Parathyroid adenoma (tissue), 2 donors: ENCODE measurements at regions not wholly inside any gene's neighbourhood (a gene's known extent, or its start where the extent isn't known, plus 50 kb on each side); places are given as distances from the start of the nearest gene placed in this dataset.

Experiments
- H2AFZ ChIP-seq: fragments of 300-600 bp; sonication (generic); one replicate; pipeline ENCODE4 v1.7.0; 2017; ENCODE audit warnings: antibody characterized with exemption, mild to moderate bottlenecking
- H3K27ac ChIP-seq: fragments of 300-600 bp; sonication (generic); one replicate; pipeline ENCODE4 v1.7.0; 2017
- H3K27me3 ChIP-seq: fragments of 300-600 bp; sonication (generic); one replicate; pipeline ENCODE4 v1.7.0; 2017; ENCODE audit warnings: low read length; ENCODE audit not compliant: control insufficient read depth, insufficient read depth
- H3K36me3 ChIP-seq: fragments of 300-600 bp; sonication (generic); one replicate; pipeline ENCODE4 v1.7.0; 2017; ENCODE audit warnings: low read length; ENCODE audit not compliant: control insufficient read depth, insufficient read depth
- H3K4me1 ChIP-seq: fragments of 300-600 bp; sonication (generic); one replicate; pipeline ENCODE4 v1.7.0; 2017; ENCODE audit warnings: control low read depth
- H3K4me2 ChIP-seq: fragments of 300-600 bp; sonication (generic); one replicate; pipeline ENCODE4 v1.7.0; 2017; ENCODE audit warnings: low read length
- H3K4me3 ChIP-seq: fragments of 300-600 bp; sonication (generic); one replicate; pipeline ENCODE4 v1.7.0; 2017; ENCODE audit warnings: low read depth, low read length
- H3K79me2 ChIP-seq: fragments of 300-600 bp; sonication (generic); one replicate; pipeline ENCODE4 v1.7.0; 2017; ENCODE audit warnings: control low read depth
- H3K9ac ChIP-seq: fragments of 300-600 bp; sonication (generic); one replicate; pipeline ENCODE4 v1.7.0; 2017; ENCODE audit warnings: mild to moderate bottlenecking
- H3K9me3 ChIP-seq: fragments of 300-600 bp; sonication (generic); one replicate; pipeline ENCODE4 v1.7.0; 2017; ENCODE audit warnings: low read length; ENCODE audit not compliant: control insufficient read depth
- CTCF ChIP-seq: fragments of 300-600 bp; sonication (generic); IDR thresholded peaks from one replicate; pipeline ENCODE4 v1.7.0; 2017; ENCODE audit warnings: antibody characterized with exemption, mild to moderate bottlenecking
- donor health status: primary hyperparathyroidism.

- Histone ChIP-seq H3K27ac (no peak overlapping the region), H3K27me3 (no peaks in the 10 kb centered on the region), H3K4me2 (no peak overlapping the region), H3K9me3 (no peaks in the 10 kb centered on the region), H2AFZ (no peak overlapping the region), H3K4me3 (no peak overlapping the region), H3K79me2 (no peaks in the 10 kb centered on the region), H3K4me1 (no peaks in the 10 kb centered on the region), H3K36me3 (no peaks in the 10 kb centered on the region), H3K9ac (no peak overlapping the region)
- no peak for TF ChIP-seq CTCF
Measured at GRCh38 chr16:10333321-10334032, 52.4 kb upstream of the ATF7IP2 start.

GRCh38 chr16:10335681-10336080 lies 50.2 kb upstream of the ATF7IP2 start:
- no peak overlapping the region for H3K27ac ChIP-seq
- no peaks in the 10 kb centered on the region for H3K27me3 ChIP-seq
- H3K9ac ChIP-seq = no peak overlapping the region
- no peak for TF ChIP-seq CTCF
- no peaks in the 10 kb centered on the region for H3K36me3 ChIP-seq
- H3K9me3 ChIP-seq = no peaks in the 10 kb centered on the region
- no peaks in the 10 kb centered on the region for H3K4me1 ChIP-seq
- H2AFZ ChIP-seq = no peak overlapping the region
- H3K4me2 ChIP-seq = no peak overlapping the region
- H3K79me2 ChIP-seq = no peaks in the 10 kb centered on the region
- no peak overlapping the region for H3K4me3 ChIP-seq
